ENCODE measurements at regions not wholly inside any gene's neighbourhood (a gene's known extent, or its start where the extent isn't known, plus 50 kb on each side); places are given as distances from the start of the nearest gene placed in this dataset.

DNA sequence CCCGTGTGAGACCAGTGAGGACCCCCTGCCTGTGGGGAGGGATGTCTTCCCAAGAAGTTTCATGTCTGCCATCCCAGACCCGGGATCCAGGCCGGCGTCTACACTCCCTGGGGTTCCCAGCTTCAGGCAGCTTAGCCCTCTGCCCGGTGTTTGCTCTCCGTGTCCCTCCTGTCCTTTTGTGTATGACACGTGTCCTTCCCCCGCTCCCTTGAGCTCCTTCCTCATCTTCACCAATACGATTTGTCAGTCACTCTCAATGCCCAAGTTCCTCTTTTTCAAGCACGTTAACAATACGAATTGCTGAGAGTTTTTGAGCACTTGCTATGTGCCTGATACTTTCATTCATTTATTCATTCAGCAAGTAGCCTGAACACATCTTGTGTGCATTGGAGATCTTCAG is 115.6 kb upstream of the PTPN1 start:
- DNase-seq (ENCODE audit: low read depth), result no peak

DNA sequence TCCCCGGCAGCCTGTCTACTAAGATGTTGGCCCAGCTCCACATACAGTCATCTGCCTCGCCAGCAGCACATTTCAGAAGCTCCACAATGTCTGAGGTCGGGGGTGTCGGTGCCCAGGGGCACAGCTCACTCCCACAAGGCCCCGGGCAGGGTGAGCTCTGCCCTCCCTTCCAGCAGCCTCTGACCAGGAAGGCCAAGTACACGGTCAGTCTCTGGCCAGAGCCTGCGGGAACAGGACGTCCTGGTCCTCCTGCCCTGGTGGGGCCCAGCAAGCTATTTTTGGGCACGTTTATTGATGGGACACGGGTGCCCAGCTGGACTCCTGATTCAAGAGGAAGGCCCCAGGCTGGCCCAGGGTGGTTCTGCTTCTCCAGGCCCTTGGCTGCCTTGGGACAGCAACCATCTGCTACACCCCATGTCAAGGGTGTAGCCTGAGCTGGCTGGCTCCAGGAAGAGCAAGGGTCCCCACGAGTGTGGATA is 114.9 kb upstream of the PTPN1 start:
- DNase-seq (ENCODE audit: low read depth), result no peak

DNA sequence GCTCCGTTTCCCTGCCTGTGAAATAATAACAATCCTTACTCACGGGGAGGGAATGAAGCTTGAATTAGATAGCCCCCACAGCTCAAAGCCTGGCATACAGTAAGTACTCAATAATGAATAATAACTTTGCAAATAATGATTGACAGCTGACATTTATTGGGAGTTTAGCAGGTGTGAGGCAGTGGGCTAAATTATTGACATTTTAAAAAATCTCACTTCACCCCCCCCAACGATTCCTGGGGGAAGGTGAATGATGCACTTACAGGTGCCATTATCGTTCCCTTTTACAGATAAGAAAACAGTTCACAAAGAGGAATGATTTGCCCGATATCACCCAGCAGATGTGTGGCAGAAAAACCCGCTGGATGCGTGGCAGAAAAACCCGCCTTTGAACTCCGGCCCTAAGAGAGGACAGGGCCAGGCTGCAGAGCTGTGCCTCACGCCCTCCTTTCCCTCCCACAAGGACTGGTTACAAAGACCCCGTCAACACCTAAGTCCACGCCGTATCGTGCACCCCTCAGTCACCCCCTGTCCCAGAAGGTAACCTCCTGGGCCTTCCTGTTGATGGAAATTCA is 114.2 kb upstream of the PTPN1 start:
- DNase-seq (ENCODE audit: low read depth), result no peak

DNA sequence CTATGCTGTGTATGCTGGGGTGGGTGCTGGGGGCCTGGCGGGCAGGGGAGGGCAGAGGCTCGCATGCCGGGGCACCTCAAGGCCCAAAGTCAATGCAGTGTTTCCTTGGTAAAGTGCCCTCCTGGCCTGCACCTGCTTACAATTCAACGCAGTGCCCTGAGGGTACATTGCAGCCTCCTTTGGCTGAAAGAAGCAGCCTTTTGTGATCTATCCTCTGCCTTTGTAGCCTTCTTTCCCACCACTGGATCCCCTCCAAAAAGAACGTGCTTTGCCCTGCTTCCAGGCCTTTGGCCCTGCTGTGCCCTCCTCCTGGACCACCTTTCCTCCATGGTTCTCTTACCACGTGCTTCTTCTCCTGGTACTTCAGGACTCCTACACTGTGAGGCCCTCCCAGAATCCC is 113.6 kb upstream of the PTPN1 start:
- DNase-seq (ENCODE audit: low read depth), result no peak

DNA sequence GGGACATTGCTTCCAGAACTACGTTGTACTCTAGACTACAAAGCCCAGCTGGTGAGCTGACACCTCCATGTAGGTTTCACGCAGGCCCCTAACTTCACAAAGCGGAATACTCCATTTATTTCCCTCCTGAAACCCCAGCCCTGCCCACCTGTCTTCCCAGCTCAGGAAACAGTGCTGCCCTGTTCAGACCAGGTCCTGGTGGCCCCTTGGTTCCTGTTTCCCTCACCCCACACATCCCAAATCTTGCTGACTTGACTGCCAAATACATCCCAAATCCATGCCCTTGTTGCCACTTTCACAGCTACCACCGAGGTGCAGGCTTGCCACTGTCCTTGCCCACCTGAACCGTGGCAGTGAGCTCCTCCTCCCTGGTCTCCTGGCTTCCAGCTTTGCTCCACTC is 113.1 kb upstream of the PTPN1 start:
- DNase-seq (ENCODE audit: low read depth), result no peak

DNA sequence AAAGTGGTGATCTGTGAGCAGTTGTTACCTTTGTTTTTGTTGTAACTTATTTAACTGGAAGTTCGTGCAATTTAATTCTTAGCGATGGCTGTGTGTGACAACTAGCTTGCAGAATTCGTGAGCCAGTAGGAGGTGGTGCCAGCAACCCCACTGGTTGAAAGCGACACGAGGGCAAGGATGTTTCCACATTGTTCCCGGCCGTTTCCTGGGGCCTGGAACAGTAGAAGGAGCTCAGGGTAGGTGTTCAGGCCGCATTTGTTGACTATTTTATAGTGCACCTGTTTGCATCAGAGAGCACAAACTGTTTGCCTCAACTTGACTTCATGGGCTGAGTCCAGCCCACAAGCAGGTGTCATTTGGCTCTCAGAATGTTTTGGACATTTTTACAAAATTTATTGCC is 112.1 kb upstream of the PTPN1 start:
- DNase-seq (ENCODE audit: low read depth), result no peak

DNA sequence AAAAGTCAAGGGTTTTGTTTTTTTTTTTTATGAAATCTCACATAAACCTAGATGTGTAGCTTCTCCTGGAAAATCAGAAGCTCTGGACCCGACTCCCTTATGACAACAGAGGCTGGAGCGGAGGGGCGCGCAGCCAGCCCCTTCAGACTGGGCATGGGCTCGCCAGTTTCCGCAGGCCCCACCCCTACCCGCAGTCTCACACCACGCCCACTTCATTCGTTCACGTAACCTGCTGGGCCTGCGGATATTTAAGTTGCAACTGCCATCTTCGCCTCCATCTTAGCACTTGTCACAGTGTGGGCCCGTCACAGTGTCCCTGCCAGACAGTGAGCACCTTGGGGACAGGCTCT is 111.7 kb upstream of the PTPN1 start:
- DNase-seq (ENCODE audit: low read depth), result no peak

DNA sequence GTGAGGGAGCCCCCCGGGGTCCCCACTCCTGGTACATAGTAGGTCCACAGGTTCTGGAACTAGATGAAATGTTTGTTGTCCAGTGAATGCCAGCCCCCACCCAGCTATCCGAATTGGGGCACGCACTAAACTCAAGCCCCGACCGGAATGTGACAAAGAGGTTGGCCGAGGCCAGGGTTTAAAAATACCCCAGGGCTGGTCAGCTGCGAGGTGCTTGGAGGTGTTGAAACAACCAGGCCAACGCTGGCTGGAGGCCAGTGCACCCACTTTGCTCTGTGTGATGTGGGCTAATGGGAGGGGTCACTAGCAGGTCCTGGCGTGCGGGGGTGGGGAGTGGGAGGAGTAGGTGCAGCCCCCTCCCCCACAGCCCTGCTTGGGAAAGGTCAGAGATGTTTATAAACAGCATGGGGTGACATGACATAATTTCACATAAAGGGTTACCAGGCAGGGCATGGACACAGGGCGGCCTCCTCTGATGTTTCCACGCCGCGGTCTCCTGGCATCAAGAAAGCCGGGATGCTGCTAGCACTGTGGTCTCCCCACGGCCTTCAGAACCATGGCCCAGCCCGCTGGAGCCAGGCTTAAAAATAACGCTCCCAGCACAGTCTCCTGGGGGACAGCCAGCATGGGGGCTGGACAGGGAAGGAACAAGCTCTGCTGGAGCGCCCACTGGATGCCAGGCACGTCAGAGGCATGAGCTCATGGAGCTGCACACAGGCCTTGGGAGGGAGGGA is 111.2 kb upstream of the PTPN1 start:
- DNase-seq (ENCODE audit: low read depth), result no peak

DNA sequence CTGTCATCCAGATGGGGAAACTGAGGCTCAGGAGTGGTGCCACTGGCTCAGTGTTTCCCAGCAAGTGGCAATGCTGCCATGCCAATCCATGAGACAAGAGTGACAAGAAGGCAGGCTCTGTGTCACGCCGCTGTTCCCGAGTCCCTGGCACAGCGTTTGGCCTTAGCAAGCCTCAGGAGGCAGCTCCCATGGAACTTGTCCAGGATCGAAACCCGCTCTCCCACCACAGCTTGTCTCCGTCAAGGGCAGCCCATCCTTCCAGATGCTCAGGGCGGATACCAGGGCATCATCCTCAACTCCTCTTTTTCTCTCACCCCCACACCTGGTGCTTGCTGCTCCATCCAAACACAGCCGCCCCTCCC is 110.6 kb upstream of the PTPN1 start:
- DNase-seq (ENCODE audit: low read depth), result no peak

DNA sequence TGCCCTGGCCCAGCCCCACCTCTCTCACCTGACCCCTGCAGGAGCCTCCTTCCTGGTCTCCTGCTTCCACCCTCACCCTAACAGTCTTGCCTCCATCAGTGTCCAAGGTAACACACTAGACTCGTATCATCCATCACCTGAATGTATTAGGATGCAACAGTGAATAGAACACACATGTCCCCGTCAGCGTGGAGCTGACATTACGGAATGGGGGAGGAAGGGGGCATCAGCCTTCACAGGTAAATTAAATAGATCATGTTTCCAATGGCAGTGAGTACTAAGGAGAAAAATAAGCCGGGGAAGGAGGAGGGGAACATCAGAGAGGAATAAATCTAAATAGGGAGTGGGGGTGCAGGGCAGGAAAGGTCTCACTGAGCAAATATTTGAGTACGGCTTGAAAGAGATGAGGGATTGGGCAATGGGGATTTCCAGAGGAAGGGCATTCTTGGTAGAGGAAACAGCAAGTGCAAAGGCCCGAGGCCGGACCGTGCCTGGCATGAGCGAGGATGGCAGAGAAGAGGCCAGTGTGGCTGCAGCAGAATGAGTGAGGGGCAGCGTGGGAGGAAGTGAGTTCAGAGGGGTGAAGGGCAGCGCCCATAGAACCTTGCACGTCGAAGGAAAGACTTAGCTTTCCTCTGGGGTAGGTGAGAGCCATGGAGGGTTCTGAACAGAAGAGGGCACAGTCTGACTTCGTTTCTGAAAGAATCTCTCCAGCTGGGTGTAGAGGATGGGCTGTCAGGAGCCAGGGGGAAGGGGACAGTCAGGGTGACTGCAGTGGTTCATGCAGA is 110.1 kb upstream of the PTPN1 start:
- DNase-seq (ENCODE audit: low read depth), result no peak

DNA sequence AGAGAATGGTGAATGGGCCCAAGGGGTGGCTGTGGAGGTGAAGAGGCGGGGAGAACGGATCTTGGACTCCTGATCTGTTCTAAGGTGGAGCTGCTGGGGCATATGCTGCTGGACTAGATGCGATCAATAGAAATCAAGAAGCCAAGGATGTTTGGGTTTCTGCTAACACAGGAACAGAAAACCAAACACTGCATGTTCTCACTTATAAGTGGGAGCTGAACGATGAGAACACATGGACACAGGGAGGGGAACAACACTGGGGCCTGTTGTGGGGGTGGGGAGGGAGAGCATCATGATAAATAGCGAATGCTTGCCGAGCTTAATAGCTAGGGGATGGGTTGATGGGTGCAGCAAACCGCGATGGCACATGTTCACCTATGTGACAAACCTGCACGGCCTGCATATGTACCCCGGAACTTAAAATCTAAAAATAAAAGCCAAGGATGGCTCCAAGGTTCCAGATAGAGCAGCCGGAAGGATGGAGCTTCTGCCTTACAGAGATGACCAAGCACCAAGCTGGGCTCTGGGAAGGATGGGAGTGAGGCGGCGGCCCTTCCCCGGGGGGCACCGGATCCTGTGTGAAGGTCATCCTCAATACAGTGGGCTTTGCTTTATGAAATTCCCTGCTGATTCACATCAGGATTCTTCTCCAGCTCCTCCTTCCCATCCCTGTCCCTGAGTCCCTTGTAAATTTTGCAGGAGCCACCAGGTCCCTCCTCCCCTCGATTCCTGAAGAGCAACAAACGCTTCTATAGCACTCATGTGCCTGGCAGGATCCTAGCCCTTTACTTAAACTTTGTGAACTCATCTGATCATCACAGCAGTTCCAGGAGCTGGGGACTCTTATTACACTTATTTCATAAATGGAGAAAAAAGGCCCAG is 109.2 kb upstream of the PTPN1 start:
- DNase-seq (ENCODE audit: low read depth), result no peak

DNA sequence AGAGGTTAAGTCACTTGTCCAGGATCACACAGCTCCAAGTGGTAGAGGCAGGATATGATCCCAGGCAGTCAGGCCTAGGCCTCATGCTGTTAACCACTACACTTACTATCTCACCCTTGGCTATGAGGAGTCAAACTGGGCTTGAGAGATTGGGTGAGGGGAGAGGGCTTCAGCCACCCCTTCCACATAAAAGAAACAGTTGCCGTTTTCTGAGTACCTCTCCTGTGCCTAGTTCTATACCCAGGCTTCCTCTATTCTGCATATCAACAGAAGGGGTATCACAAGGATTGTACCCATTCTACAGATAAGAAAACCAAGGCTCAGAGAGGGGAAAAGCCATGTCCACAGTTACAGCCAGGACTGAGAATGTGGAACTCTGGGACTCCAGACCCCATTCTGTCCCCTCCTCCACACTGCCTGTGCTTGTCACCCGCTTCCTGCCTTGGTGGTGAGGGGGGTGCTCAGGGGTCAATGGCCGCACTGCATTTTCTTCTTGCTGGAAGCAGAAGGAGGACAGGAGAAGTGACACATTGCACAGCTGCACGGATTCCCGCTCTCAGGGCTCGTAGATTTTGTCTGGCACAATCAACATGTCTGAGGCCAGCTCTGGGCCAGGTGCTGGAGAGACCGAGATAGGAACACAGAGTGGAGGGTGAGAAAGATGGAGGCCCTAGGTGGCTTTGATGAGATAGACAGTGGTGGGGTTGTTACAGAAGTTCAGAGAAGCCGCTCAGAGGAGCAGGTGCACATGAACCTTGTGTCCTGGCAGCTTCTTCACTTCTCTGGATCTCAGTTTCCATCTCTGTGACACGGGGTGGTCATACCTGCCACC is 108.4 kb upstream of the PTPN1 start:
- no peak for DNase-seq (ENCODE audit: low read depth)

DNA sequence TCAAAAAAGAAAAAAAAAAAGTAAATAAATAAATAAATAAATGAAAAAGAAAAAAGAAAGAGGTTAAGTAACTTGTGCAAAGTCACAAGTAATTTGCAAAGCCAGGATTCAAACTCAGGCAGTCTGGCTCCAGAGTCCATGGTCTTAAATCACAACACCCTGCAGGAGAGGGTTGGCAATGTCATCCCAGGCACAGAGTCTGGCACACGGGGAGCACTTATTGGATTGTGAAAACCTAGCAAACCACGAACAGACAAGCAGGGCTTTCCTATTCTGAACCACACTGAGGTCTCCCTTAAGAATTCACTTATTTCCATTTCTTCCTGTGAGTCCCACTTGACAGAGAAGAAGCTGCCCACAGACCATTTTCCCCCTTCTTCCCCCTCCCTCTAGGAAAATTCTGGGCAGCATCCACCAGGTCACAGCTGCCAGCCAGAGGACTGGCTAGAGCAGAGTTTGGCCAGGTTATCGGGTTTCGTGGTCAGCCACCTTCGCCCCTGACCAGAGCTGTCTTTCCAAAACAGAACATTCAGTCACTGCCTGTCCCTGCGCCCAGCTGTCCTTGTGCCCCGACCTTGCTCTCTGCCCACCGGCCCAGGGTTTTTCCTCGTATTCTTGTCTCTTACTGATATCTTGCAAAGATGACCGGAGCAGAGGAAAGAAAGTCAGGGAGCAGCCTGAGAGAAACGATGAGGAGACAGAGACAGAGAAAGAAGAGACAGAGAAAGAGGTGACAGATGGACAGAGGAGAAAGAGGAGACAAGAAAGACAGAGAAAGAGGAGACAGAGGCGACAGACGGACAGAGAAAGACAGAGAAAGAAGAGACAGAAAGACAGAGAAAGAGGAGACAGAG is 106.4 kb upstream of the PTPN1 start:
- no peak for DNase-seq (ENCODE audit: low read depth)

DNA sequence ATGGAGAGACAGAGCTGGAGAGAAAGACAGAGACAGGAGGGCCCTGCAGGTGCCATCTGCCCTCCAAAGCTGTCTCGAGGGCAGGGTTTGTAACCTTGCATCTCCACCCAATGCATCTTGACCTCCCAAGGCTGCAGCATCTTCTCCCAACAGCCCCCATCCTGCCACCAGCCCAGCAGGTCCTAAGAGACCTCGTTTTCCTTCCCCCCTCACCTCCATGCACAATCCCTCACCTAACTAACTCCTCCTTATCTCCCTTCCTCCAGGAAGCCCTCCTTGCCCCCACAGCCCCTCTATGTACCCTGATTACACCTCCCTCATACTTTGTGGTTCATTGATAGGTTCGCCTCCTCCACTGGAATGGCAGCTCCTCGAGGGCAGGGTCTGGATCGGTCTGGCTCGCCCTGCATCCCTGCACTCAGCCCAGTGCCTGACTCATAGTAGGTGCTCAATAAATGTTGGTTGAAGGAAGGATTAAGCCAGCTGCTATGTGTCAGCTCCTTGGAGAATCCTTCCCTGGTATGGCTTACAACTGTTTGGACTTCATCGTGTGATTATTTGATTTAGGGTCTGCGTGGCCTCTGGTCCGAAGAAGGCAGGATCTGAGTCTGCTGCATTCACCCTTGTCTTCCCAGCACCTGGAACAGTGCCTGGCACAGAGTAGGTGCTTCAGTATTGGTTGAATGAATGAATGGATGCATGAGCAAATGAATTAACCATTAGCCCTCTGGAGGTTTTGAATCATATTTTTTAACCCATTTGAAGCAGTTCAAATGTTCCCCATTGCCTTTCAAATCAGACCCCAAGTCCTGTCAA is 105.6 kb upstream of the PTPN1 start:
- DNase-seq (ENCODE audit: low read depth), result no peak

DNA sequence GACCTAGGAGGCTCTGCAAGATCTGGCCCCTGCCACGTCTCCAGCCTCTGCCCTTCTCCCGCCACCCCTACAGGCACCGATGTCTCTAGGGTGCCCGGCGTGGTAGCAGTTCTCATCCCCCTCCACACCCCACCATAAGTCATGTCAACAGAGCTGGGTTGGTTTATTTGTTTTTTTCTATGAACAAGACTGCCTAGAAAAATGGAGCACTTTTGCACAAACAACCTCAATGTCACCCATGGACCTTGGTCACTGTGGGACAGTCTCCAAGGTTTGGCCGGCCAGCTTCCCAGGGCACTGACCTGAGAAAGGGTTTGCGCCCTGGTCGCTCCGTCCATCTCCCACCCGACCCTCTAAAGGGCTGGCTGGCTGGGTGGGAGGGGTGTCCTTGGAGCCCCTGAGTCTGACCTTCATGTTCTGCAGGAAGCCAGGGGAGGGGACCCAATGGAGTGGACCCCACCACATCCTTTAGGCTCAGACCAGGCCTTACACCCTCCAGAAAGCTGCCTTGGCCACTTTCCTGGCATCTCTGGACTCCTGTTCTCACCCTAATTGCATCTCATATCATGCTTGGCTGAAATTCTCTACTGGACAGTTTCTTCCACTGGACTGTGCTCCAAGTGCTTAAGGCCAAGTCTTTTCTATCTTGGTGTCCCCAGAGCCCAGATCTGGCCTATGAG is 104.8 kb upstream of the PTPN1 start:
- no peak for DNase-seq (ENCODE audit: low read depth)

DNA sequence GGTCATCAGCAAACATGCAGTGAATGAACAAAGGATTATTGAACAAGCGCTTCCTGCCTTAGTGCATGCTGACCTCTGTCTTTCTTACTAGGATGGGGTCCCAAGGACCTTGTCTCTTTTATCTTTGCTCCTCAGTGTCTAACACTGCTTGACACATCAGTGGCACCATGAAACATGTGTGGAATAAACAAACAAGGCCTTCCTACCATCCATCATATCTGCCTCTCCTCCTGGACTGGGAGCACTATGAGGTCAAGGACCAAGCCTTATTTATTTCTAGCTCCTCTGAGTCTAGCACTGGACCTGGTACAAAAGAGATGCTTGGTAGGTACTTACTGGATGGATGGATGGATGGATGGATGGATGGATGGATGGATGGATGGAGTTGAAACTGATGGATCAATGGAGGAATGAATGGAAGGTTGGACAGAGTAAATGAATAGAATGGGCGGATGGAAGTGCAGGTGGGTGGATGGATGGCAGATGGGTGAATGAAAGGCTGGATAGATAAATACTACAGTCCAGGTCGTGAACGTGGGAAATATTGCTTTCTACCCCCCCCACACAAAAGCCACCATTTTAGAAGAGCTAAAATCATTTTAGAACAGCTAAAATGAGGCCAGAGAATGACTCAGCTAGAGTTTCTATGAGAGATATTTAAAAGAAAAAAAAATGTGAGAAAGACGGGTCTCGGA is 104.1 kb upstream of the PTPN1 start:
- no peak for DNase-seq (ENCODE audit: low read depth)

DNA sequence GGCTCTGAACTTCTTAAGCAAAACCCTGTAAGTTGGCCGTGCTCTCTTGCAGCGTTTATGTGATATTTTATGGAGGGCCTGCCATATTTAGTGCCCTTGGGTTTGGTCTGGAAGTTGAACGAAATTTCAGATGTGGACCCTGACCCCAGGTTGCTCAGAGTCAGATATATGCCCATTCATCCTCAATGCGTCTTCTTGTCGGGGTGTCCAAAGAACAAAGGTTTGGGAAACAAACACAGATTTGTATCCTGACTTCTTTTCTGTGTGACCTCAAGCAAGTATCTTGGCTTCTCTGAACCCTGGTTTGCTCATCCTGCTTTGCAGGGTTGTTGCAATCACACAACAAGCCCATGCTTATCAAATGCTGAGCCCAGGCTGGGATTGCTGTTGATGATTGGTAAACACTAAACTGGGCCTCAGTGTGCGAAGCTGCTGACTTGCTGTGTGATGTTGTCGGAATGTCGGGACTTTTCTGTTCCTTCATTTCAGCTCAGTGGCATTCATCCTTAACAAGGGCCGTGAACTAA is 103.5 kb upstream of the PTPN1 start:
- DNase-seq (ENCODE audit: low read depth), result no peak

Data from activated T-helper 9 cell treated with anti-CD3 and anti-CD28 coated beads, Interleukin-2, amount 50 U/mL, for 16 hours (primary cell).